HepG2 (cell line): ENCODE measurements at regions not wholly inside any gene's neighbourhood (a gene's known extent, or its start where the extent isn't known, plus 50 kb on each side); places are given as distances from the start of the nearest gene placed in this dataset.
A peak's percentile ranks its signal among the peaks of the same experiment; 100 is the strongest.

ENCODE experiments used
- DMAP1 ChIP-seq: IDR thresholded peaks from 2 replicates; pipeline ENCODE4 v1.6.1; 2016
- DNMT1 ChIP-seq: sonication (generic); formaldehyde crosslinking; IDR thresholded peaks from 2 replicates; pipeline ENCODE4 v1.5.1; 2020; ENCODE audit warnings: mild to moderate bottlenecking, missing genetic modification reagents
- ESRRA ChIP-seq: sonication (generic); formaldehyde crosslinking; IDR thresholded peaks from 2 replicates; pipeline ENCODE4 v1.5.1; 2020; ENCODE audit warnings: mild to moderate bottlenecking, low read depth, missing genetic modification reagents
- FOXO1 ChIP-seq: sonication (generic); formaldehyde crosslinking; IDR thresholded peaks from 2 replicates; pipeline ENCODE4 v1.4.0; 2020; ENCODE audit warnings: missing genetic modification reagents
- GATA4 ChIP-seq: sonication (generic); IDR thresholded peaks from 2 replicates; pipeline ENCODE4 v1.6.1; 2016; ENCODE audit warnings: antibody characterized with exemption, low read depth, borderline replicate concordance
- KAT7 ChIP-seq: IDR thresholded peaks from 2 replicates; pipeline ENCODE4 v1.6.1; 2018; ENCODE audit warnings: borderline replicate concordance, missing compliant biosample characterization
- KAT8 ChIP-seq: IDR thresholded peaks from 2 replicates; pipeline ENCODE4 v1.6.1; 2016; ENCODE audit warnings: missing genetic modification reagents, missing compliant biosample characterization
- MED13 ChIP-seq: sonication (generic); formaldehyde crosslinking; IDR thresholded peaks from 2 replicates; pipeline ENCODE4 v1.5.0; 2020; ENCODE audit warnings: missing genetic modification reagents
- NR2C2 ChIP-seq: sonication (generic); formaldehyde crosslinking; IDR thresholded peaks from 2 replicates; pipeline ENCODE4 v1.4.0; 2020; ENCODE audit warnings: missing genetic modification reagents, mild to moderate bottlenecking, moderate library complexity, borderline replicate concordance
- PAF1 ChIP-seq: IDR thresholded peaks from 2 replicates; pipeline ENCODE4 v1.6.1; 2016; ENCODE audit warnings: missing genetic modification reagents, missing compliant biosample characterization
- PITX1 ChIP-seq: sonication (generic); formaldehyde crosslinking; IDR thresholded peaks from 2 replicates; pipeline ENCODE4 v1.5.1; 2020; ENCODE audit warnings: mild to moderate bottlenecking, missing genetic modification reagents
- SNAPC2 ChIP-seq: sonication (generic); formaldehyde crosslinking; IDR thresholded peaks from 2 replicates; pipeline ENCODE4 v1.8.1; 2022; ENCODE audit warnings: mild to moderate bottlenecking, missing genetic modification reagents
- XRCC5 ChIP-seq: fragments of 200-400 bp; formaldehyde crosslinking; optimal IDR thresholded peaks from 2 replicates; pipeline ENCODE3; 2017; ENCODE audit warnings: mild to moderate bottlenecking, low read length
- ZBTB21 ChIP-seq: sonication (generic); formaldehyde crosslinking; IDR thresholded peaks from 2 replicates; pipeline ENCODE4 v1.4.0; 2020; ENCODE audit warnings: missing genetic modification reagents
- ZBTB7A ChIP-seq: sonication (generic); formaldehyde crosslinking; IDR thresholded peaks from 2 replicates; pipeline ENCODE4 v1.8.0; 2022; ENCODE audit warnings: mild to moderate bottlenecking, missing genetic modification reagents
- ZFP82 ChIP-seq: sonication (generic); formaldehyde crosslinking; IDR thresholded peaks from 2 replicates; pipeline ENCODE4 v1.5.1; 2020; ENCODE audit warnings: mild to moderate bottlenecking, missing genetic modification reagents, borderline replicate concordance
- ZNF124 ChIP-seq: sonication (generic); formaldehyde crosslinking; IDR thresholded peaks from 2 replicates; pipeline ENCODE4 v1.4.0; 2020; ENCODE audit warnings: missing genetic modification reagents
- ZNF225 ChIP-seq: sonication (generic); formaldehyde crosslinking; IDR thresholded peaks from 2 replicates; pipeline ENCODE4 v1.4.0; 2020; ENCODE audit warnings: mild to moderate bottlenecking, missing genetic modification reagents
- ZNF235 ChIP-seq: sonication (generic); formaldehyde crosslinking; IDR thresholded peaks from 2 replicates; pipeline ENCODE4 v1.8.1; 2023; ENCODE audit warnings: mild to moderate bottlenecking, missing genetic modification reagents, borderline replicate concordance
- ZNF337 ChIP-seq: sonication (generic); formaldehyde crosslinking; IDR thresholded peaks from 2 replicates; pipeline ENCODE4 v1.5.1; 2020; ENCODE audit warnings: missing genetic modification reagents, low read depth, mild to moderate bottlenecking, borderline replicate concordance
- ZNF446 ChIP-seq: sonication (generic); formaldehyde crosslinking; IDR thresholded peaks from 2 replicates; pipeline ENCODE4 v1.5.0; 2020; ENCODE audit warnings: mild to moderate bottlenecking, missing genetic modification reagents
- ZNF768 ChIP-seq: sonication (generic); formaldehyde crosslinking; IDR thresholded peaks from 2 replicates; pipeline ENCODE4 v1.4.0; 2020; ENCODE audit warnings: missing genetic modification reagents
- ZNF780A ChIP-seq: sonication (generic); formaldehyde crosslinking; IDR thresholded peaks from 2 replicates; pipeline ENCODE4 v1.8.0; 2022; ENCODE audit warnings: mild to moderate bottlenecking, missing genetic modification reagents, moderate library complexity
- TF ChIP-seq, protein P1 (sequence below): sonication (generic); formaldehyde crosslinking; IDR thresholded peaks from 2 replicates; pipeline ENCODE4 v1.5.1; 2020; ENCODE audit warnings: missing genetic modification reagents, mild to moderate bottlenecking, borderline replicate concordance
- TF ChIP-seq, protein P2 (sequence below): sonication (generic); formaldehyde crosslinking; IDR thresholded peaks from 2 replicates; pipeline ENCODE4 v1.4.0; 2020; ENCODE audit warnings: mild to moderate bottlenecking, missing genetic modification reagents
- TF ChIP-seq, protein P3 (sequence below): sonication (generic); formaldehyde crosslinking; IDR thresholded peaks from 2 replicates; pipeline ENCODE4 v1.4.0; 2020; ENCODE audit warnings: missing genetic modification reagents

DNA sequence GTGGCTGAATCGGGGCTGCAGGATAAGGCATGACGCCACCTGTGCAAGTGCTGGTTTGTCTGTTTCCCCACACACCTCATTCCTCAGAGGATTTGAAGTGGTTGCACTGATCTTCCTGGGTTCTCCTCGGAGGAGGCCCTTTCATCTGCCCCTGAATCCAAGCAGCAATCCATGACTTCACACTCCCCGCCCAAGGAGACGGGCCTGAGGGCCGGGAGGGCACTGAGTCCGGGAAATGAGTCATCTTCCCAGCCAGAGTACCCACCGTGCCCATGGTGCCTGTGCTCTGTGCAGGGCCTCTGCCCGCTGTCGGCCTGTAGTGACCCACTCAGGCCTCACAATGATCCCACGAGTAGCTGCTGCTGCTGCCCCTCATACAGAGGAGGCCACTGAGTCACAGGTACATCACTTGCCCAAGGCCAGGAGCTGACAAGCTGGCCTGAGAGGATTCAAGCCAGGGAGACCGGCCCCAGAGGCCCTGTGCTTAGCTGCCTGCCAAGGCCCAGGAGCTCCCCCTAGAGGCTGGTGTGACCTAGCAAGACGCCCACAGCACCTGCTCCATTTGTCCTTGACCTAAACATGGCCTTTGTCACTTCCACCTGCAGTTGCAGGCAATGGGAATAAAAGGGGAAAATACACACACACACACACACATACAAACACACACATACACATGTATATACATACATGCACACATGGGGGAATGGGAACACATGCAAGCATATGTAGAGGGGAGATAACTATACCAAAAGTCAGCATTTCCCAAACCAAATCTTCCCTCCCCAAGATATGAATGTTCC lies 240.0 kb downstream of the C16orf95 start (continued):
- TF ChIP-seq, protein P1, sequence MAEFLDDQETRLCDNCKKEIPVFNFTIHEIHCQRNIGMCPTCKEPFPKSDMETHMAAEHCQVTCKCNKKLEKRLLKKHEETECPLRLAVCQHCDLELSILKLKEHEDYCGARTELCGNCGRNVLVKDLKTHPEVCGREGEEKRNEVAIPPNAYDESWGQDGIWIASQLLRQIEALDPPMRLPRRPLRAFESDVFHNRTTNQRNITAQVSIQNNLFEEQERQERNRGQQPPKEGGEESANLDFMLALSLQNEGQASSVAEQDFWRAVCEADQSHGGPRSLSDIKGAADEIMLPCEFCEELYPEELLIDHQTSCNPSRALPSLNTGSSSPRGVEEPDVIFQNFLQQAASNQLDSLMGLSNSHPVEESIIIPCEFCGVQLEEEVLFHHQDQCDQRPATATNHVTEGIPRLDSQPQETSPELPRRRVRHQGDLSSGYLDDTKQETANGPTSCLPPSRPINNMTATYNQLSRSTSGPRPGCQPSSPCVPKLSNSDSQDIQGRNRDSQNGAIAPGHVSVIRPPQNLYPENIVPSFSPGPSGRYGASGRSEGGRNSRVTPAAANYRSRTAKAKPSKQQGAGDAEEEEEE (CRISPR knock-in tag), result no peak
- TF ChIP-seq NR2C2 (CRISPR knock-in tag) (peak; percentile 56), DNMT1 (CRISPR knock-in tag) (no peak), FOXO1 (CRISPR knock-in tag) (0 out of 2 replicates have a peak, but pooled peaks have one; percentile 21), ZNF446 (no peak), XRCC5 (peak; percentile 78), ESRRA (CRISPR knock-in tag) (peak; percentile 64; the same call in 1 of the 2 replicates), ZNF235 (CRISPR knock-in tag) (no peak), PITX1 (CRISPR knock-in tag) (no peak), KAT7 (CRISPR knock-in tag) (no peak), ZBTB21 (no peak), PAF1 (CRISPR knock-in tag) (no peak), ZFP82 (CRISPR knock-in tag) (no peak), MED13 (CRISPR knock-in tag) (no peak), KAT8 (CRISPR knock-in tag) (no peak), ZNF337 (CRISPR knock-in tag) (no peak), ZNF225 (CRISPR knock-in tag) (no peak), ZNF124 (no peak), SNAPC2 (CRISPR knock-in tag) (no peak), DMAP1 (CRISPR knock-in tag) (no peak), ZNF780A (CRISPR knock-in tag) (peak; percentile 60; the same call in 1 of the 2 replicates), ZNF768 (CRISPR knock-in tag) (peak; percentile 31; the same call in 1 of the 2 replicates), GATA4 (no peak), ZBTB7A (CRISPR knock-in tag) (no peak)
- TF ChIP-seq, protein P2, sequence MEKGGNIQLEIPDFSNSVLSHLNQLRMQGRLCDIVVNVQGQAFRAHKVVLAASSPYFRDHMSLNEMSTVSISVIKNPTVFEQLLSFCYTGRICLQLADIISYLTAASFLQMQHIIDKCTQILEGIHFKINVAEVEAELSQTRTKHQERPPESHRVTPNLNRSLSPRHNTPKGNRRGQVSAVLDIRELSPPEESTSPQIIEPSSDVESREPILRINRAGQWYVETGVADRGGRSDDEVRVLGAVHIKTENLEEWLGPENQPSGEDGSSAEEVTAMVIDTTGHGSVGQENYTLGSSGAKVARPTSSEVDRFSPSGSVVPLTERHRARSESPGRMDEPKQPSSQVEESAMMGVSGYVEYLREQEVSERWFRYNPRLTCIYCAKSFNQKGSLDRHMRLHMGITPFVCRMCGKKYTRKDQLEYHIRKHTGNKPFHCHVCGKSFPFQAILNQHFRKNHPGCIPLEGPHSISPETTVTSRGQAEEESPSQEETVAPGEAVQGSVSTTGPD (CRISPR knock-in tag), result no peak
- TF ChIP-seq, protein P3, sequence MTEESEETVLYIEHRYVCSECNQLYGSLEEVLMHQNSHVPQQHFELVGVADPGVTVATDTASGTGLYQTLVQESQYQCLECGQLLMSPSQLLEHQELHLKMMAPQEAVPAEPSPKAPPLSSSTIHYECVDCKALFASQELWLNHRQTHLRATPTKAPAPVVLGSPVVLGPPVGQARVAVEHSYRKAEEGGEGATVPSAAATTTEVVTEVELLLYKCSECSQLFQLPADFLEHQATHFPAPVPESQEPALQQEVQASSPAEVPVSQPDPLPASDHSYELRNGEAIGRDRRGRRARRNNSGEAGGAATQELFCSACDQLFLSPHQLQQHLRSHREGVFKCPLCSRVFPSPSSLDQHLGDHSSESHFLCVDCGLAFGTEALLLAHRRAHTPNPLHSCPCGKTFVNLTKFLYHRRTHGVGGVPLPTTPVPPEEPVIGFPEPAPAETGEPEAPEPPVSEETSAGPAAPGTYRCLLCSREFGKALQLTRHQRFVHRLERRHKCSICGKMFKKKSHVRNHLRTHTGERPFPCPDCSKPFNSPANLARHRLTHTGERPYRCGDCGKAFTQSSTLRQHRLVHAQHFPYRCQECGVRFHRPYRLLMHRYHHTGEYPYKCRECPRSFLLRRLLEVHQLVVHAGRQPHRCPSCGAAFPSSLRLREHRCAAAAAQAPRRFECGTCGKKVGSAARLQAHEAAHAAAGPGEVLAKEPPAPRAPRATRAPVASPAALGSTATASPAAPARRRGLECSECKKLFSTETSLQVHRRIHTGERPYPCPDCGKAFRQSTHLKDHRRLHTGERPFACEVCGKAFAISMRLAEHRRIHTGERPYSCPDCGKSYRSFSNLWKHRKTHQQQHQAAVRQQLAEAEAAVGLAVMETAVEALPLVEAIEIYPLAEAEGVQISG (CRISPR knock-in tag), result 0 out of 2 replicates have a peak, but pooled peaks have one; percentile 20
